ENCODE measurements at regions not wholly inside any gene's neighbourhood (a gene's known extent, or its start where the extent isn't known, plus 50 kb on each side); places are given as distances from the start of the nearest gene placed in this dataset.

DNA sequence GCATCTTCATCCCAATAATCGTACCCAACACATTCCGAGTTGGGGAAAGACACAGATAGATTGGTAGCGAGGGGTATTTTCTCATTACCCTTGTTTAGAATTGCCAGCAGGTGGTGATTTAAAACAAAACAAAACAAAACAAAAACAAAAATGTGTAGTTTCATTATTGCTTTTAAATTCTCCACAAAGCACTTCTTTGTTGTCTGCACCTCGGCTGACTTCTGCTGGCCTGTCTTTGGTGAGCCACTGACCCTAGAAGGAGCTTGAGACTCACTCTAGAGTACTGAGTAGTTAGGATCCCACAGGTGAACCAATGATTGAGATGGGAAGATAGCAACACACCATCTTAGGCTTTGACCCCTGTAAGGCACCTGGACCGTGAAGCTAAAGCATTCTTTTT, 105.4 kb upstream of the BET1 start:
- H3K27me3 ChIP-seq (ENCODE audit: control insufficient read depth in 1 of 2, insufficient read depth in 2 of 2, low read length in 2 of 2) = no peaks in the 10 kb centered on the region
- H3K27ac ChIP-seq (ENCODE audit: low read depth, low read length) = no peak overlapping the region
- no peak overlapping the region for H3K9ac ChIP-seq (ENCODE audit: low read length)
- H3K9me3 ChIP-seq (ENCODE audit: low read length) = no peaks in the 10 kb centered on the region
- no peaks in the 10 kb centered on the region for H3K36me3 ChIP-seq (ENCODE audit: insufficient read depth, low read length)
- no peaks in the 10 kb centered on the region for H3K4me1 ChIP-seq (ENCODE audit: insufficient read depth, low read length)
- no peak overlapping the region for H3K4me3 ChIP-seq (ENCODE audit: low read depth in 1 of 2, low read length in 2 of 2)

DNA sequence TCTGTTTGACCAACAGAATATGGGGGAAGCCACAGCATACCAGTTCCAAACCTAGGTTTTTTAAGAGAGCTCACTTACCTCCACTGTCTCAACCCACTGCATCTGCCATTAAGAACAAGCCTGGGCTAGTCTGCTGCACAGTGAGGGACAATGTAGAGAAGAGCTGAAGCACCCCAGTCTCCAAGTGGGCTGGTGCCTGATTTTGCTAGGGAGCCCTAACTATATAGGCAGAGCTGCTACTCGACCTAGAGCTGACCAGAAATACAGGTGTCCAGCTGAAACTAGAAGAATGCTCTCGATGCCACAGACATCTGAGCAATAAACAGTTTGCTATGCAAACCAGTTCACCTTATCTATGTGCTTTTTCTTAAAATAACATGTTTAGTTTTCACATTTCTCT, 106.9 kb upstream of the BET1 start:
- Histone ChIP-seq H3K9me3 (ENCODE audit: low read length) (no peaks in the 10 kb centered on the region), H3K9ac (ENCODE audit: low read length) (no peak overlapping the region), H3K27me3 (ENCODE audit: control insufficient read depth in 1 of 2, insufficient read depth in 2 of 2, low read length in 2 of 2) (no peaks in the 10 kb centered on the region), H3K36me3 (ENCODE audit: insufficient read depth, low read length) (no peaks in the 10 kb centered on the region), H3K4me3 (ENCODE audit: low read depth in 1 of 2, low read length in 2 of 2) (no peak overlapping the region), H3K4me1 (ENCODE audit: insufficient read depth, low read length) (no peaks in the 10 kb centered on the region), H3K27ac (ENCODE audit: low read depth, low read length) (no peak overlapping the region)

GRCh38 chr7:94115316-94115715, 111.2 kb upstream of the BET1 start:
- no peak overlapping the region for H3K27ac ChIP-seq (ENCODE audit: low read depth, low read length)
- H3K9me3 ChIP-seq (ENCODE audit: low read length) = no peaks in the 10 kb centered on the region
- no peak overlapping the region for H3K9ac ChIP-seq (ENCODE audit: low read length)
- H3K4me1 ChIP-seq (ENCODE audit: insufficient read depth, low read length) = no peaks in the 10 kb centered on the region
- no peaks in the 10 kb centered on the region for H3K36me3 ChIP-seq (ENCODE audit: insufficient read depth, low read length)
- H3K27me3 ChIP-seq (ENCODE audit: control insufficient read depth in 1 of 2, insufficient read depth in 2 of 2, low read length in 2 of 2) = no peaks in the 10 kb centered on the region
- H3K4me3 ChIP-seq (ENCODE audit: low read depth in 1 of 2, low read length in 2 of 2) = no peak overlapping the region

DNA sequence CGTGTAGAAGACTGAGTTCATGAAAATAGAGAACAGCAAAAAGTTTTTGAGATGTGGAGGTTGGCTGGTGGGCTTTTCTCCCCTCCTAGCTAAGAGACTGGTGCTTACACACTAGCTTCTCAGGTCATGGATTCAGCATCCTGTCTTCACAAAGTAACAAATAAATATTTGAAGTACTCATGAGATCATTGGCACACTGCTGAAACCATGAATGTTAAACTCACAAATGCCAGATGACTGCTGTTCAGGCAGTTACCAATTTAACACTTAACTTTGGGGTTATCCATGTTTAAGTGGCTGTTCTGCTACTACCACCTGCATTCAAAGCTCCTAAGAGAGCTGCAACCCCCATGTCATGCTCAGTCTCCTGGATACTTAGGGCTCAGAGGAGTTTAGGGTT, 119.0 kb upstream of the BET1 start:
- Histone ChIP-seq H3K9me3 (ENCODE audit: low read length) (no peaks in the 10 kb centered on the region), H3K4me3 (ENCODE audit: low read depth in 1 of 2, low read length in 2 of 2) (no peak overlapping the region), H3K27me3 (ENCODE audit: control insufficient read depth in 1 of 2, insufficient read depth in 2 of 2, low read length in 2 of 2) (no peaks in the 10 kb centered on the region), H3K9ac (ENCODE audit: low read length) (no peak overlapping the region), H3K4me1 (ENCODE audit: insufficient read depth, low read length) (no peaks in the 10 kb centered on the region), H3K36me3 (ENCODE audit: insufficient read depth, low read length) (no peaks in the 10 kb centered on the region), H3K27ac (ENCODE audit: low read depth, low read length) (no peak overlapping the region)

DNA sequence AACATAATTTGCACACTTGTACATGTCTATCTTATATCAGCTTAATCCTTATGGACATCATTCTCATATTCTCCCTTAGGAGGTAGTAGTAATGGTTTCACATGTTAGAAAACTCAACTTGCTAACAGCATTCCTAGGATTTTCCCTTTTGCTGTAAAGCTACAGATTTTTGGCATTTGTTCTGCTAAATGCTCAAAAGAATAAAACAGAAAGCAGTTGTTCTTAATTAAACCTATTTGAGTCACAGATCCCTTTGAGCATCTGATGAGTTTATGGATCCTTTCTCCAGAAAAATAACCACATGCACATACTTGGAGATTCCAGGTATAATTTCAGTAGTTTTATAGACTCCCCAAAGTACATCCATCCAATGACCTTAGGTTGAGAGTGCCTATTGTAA, 122.9 kb upstream of the BET1 start:
- Histone ChIP-seq H3K36me3 (ENCODE audit: insufficient read depth, low read length) (no peaks in the 10 kb centered on the region), H3K9ac (ENCODE audit: low read length) (no peak overlapping the region), H3K27ac (ENCODE audit: low read depth, low read length) (no peak overlapping the region), H3K4me3 (ENCODE audit: low read depth in 1 of 2, low read length in 2 of 2) (no peak overlapping the region), H3K27me3 (ENCODE audit: control insufficient read depth in 1 of 2, insufficient read depth in 2 of 2, low read length in 2 of 2) (no peaks in the 10 kb centered on the region), H3K4me1 (ENCODE audit: insufficient read depth, low read length) (no peaks in the 10 kb centered on the region), H3K9me3 (ENCODE audit: low read length) (no peaks in the 10 kb centered on the region)

GRCh38 chr7:94128072-94128471, 123.9 kb upstream of the BET1 start:
- Histone ChIP-seq H3K36me3 (ENCODE audit: insufficient read depth, low read length) (no peaks in the 10 kb centered on the region), H3K27me3 (ENCODE audit: control insufficient read depth in 1 of 2, insufficient read depth in 2 of 2, low read length in 2 of 2) (no peaks in the 10 kb centered on the region), H3K4me3 (ENCODE audit: low read depth in 1 of 2, low read length in 2 of 2) (no peak overlapping the region), H3K9me3 (ENCODE audit: low read length) (no peaks in the 10 kb centered on the region), H3K4me1 (ENCODE audit: insufficient read depth, low read length) (no peaks in the 10 kb centered on the region), H3K9ac (ENCODE audit: low read length) (no peak overlapping the region), H3K27ac (ENCODE audit: low read depth, low read length) (no peak overlapping the region)

DNA sequence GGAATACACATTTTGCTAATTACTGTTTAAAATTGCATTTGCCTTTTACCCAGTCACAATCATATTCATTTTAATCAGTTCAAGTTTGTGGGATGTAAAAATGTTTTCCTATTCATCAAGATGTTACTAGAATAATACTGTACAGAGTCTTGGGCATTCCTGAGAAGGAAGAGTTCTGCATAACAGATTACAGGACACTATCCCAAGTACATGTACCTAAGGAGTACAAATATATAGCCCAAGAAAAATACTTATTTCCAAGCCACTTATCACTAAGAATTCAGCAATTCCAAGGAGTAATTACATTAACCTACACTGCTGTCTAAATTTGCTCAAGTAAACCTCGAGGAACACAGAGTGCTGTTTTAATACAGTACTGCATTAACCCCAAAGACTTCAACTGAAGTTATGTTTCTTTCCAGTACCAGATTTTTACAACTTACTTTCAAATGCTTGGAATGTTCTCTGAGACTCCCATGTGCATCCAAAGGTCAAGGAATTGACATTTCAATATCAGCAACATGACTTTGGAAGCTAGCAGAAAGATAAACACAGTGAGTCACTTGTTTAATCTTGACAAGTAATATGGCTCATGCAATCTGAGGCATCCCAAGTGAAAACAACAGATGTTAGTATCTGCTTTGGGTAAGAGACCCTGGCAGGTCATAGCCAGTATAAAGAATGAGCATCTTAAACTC, 125.4 kb upstream of the BET1 start:
- Histone ChIP-seq H3K27me3 (ENCODE audit: control insufficient read depth in 1 of 2, insufficient read depth in 2 of 2, low read length in 2 of 2) (no peaks in the 10 kb centered on the region), H3K4me3 (ENCODE audit: low read depth in 1 of 2, low read length in 2 of 2) (no peak overlapping the region), H3K9me3 (ENCODE audit: low read length) (no peaks in the 10 kb centered on the region), H3K4me1 (ENCODE audit: insufficient read depth, low read length) (no peaks in the 10 kb centered on the region), H3K9ac (ENCODE audit: low read length) (no peak overlapping the region), H3K36me3 (ENCODE audit: insufficient read depth, low read length) (no peaks in the 10 kb centered on the region), H3K27ac (ENCODE audit: low read depth, low read length) (no peak overlapping the region)

DNA sequence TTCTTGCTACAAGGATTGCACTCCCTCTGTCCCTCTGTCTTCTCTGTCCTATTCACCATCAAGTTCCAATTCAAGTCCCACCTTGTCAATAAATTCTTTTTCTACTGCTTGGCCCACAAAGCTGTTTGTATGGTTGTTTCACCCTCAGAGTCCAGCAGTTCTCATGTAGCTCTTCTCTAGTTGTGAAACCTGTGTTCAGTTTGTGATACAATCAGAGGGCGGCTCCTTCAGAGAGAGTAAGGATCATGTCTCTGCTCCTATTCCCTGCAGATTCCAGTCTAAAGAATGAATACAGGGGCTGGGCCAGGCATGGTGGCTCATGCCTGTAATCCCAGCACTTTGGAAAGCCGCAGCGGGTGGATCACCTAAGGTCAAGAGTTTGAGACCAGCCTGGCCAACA, 126.6 kb upstream of the BET1 start:
- H3K4me3 ChIP-seq (ENCODE audit: low read depth in 1 of 2, low read length in 2 of 2) = no peak overlapping the region

GRCh38 chr7:94133460-94133859, 129.3 kb upstream of the BET1 start:
- H3K27me3 ChIP-seq (ENCODE audit: control insufficient read depth in 1 of 2, insufficient read depth in 2 of 2, low read length in 2 of 2) = no peaks in the 10 kb centered on the region
- H3K4me1 ChIP-seq (ENCODE audit: insufficient read depth, low read length) = no peaks in the 10 kb centered on the region
- no peak overlapping the region for H3K27ac ChIP-seq (ENCODE audit: low read depth, low read length)
- H3K36me3 ChIP-seq (ENCODE audit: insufficient read depth, low read length) = no peaks in the 10 kb centered on the region
- H3K4me3 ChIP-seq (ENCODE audit: low read depth in 1 of 2, low read length in 2 of 2) = no peak overlapping the region
- no peak overlapping the region for H3K9ac ChIP-seq (ENCODE audit: low read length)
- H3K9me3 ChIP-seq (ENCODE audit: low read length) = no peaks in the 10 kb centered on the region

More for the DNA sequence above, 126.6 kb upstream of the BET1 start:
- Histone ChIP-seq H3K9ac (ENCODE audit: low read length) (no peak overlapping the region), H3K27ac (ENCODE audit: low read depth, low read length) (no peak overlapping the region), H3K27me3 (ENCODE audit: control insufficient read depth in 1 of 2, insufficient read depth in 2 of 2, low read length in 2 of 2) (no peaks in the 10 kb centered on the region), H3K4me1 (ENCODE audit: insufficient read depth, low read length) (no peaks in the 10 kb centered on the region), H3K36me3 (ENCODE audit: insufficient read depth, low read length) (no peaks in the 10 kb centered on the region), H3K9me3 (ENCODE audit: low read length) (no peaks in the 10 kb centered on the region)

DNA sequence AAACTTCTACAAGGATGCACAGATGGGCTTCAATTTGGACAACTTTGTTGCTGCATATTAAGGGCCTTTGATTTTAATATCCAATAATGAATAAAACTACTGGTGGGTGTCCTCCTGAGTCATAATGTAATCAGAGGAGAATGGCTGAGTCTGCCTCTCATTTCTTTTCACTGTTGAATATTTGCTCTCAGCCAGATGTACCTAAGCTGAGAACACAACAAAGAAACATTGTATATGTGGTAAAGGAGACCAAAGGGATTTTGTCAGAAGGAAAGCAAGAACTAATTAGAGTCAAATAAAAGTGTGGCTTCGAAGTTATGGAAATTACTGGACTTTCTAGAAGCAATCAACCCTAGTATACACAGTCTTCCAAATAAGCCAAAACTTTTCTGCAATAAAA, 131.0 kb upstream of the BET1 start:
- Histone ChIP-seq H3K36me3 (ENCODE audit: insufficient read depth, low read length) (no peaks in the 10 kb centered on the region), H3K27ac (ENCODE audit: low read depth, low read length) (no peak overlapping the region), H3K4me1 (ENCODE audit: insufficient read depth, low read length) (no peaks in the 10 kb centered on the region), H3K4me3 (ENCODE audit: low read depth in 1 of 2, low read length in 2 of 2) (no peak overlapping the region), H3K9me3 (ENCODE audit: low read length) (no peaks in the 10 kb centered on the region), H3K9ac (ENCODE audit: low read length) (no peak overlapping the region), H3K27me3 (ENCODE audit: control insufficient read depth in 1 of 2, insufficient read depth in 2 of 2, low read length in 2 of 2) (no peaks in the 10 kb centered on the region)

DNA sequence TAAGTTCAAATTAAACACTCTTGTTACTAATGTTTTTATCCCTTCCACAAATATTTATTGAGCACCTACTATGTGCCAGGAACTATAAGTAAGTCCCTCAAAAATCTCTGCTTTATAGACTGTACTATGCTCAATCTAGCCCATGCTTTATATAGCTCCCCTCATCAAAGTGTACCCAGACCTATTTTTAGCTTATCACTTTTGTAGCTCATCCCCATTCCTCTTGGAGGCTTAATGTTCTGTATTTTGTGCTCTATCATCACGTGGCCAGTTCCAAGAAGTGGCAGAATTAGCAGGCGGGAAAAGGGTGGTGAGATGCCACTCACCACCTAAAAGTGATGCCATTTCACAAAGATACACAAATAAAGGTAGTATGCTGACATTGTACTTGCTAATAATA, 138.1 kb upstream of the BET1 start:
- no peak overlapping the region for H3K4me3 ChIP-seq (ENCODE audit: low read depth in 1 of 2, low read length in 2 of 2)
- H3K9me3 ChIP-seq (ENCODE audit: low read length) = no peaks in the 10 kb centered on the region
- no peak overlapping the region for H3K9ac ChIP-seq (ENCODE audit: low read length)
- H3K36me3 ChIP-seq (ENCODE audit: insufficient read depth, low read length) = no peaks in the 10 kb centered on the region
- H3K27ac ChIP-seq (ENCODE audit: low read depth, low read length) = no peak overlapping the region
- no peaks in the 10 kb centered on the region for H3K27me3 ChIP-seq (ENCODE audit: control insufficient read depth in 1 of 2, insufficient read depth in 2 of 2, low read length in 2 of 2)
- no peaks in the 10 kb centered on the region for H3K4me1 ChIP-seq (ENCODE audit: insufficient read depth, low read length)

DNA sequence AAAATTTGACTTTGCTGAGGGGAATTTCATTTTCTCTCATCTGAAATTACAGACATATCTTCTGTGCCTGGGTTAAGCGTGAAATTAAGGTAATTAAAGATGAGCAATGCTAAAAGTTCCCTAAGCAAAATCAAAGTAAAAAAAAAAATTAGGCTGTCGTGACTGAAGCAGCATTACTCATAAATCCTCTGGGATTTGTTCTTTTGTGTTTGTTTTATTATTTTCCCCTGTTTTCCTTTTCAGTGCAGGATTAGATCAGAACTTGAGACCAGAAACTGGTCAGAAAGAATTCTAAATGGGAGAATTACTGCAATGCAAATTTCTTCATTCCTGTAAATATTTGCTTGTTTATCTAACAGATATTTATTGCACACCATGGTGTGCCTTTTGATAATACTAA, 141.4 kb upstream of the BET1 start:
- Histone ChIP-seq H3K9me3 (ENCODE audit: low read length) (no peaks in the 10 kb centered on the region), H3K27me3 (ENCODE audit: control insufficient read depth in 1 of 2, insufficient read depth in 2 of 2, low read length in 2 of 2) (no peaks in the 10 kb centered on the region), H3K9ac (ENCODE audit: low read length) (no peak overlapping the region), H3K36me3 (ENCODE audit: insufficient read depth, low read length) (no peaks in the 10 kb centered on the region), H3K27ac (ENCODE audit: low read depth, low read length) (no peak overlapping the region), H3K4me3 (ENCODE audit: low read depth in 1 of 2, low read length in 2 of 2) (no peak overlapping the region), H3K4me1 (ENCODE audit: insufficient read depth, low read length) (no peaks in the 10 kb centered on the region)
